ENCODE measurements at regions not wholly inside any gene's neighbourhood (a gene's known extent, or its start where the extent isn't known, plus 50 kb on each side); places are given as distances from the start of the nearest gene placed in this dataset.
A peak's percentile ranks its signal among the peaks of the same experiment; 100 is the strongest.

GRCh38 chr12:65632131-65632855, 192.0 kb upstream of the HMGA2 start:
- FAIRE-seq (no peak), DNase-seq (no peak)
- Histone ChIP-seq H3K9me3 (ENCODE audit: control insufficient read depth in 2 of 2, insufficient read depth in 1 of 2, low read depth in 1 of 2, low read length in 1 of 2) (peaks cover 0 to under 1% of the 10 kb centered on the region in 2 donors), H3K27ac (ENCODE audit: low read depth in 1 of 3, low read length in 2 of 3) (no peak overlapping the region), H3K27me3 (ENCODE audit: control insufficient read depth in 3 of 3, insufficient read depth in 3 of 3, low read length in 3 of 3) (no peaks in the 10 kb centered on the region), H3K36me3 (ENCODE audit: control insufficient read depth in 3 of 3, insufficient read depth in 2 of 3, low read depth in 1 of 3, low read length in 3 of 3) (no peaks in the 10 kb centered on the region), H3K4me1 (ENCODE audit: control insufficient read depth in 3 of 3, insufficient read depth in 2 of 3, low read depth in 1 of 3, low read length in 2 of 3) (peaks cover 3 to 37% (median 7%) of the 10 kb centered on the region in 3 donors), H3K4me3 (ENCODE audit: low read depth in 1 of 3, low read length in 3 of 3) (no peak overlapping the region)
- 82 to 88% (median 85%) methylated on average over 5 of the region's 5 CpGs for WGBS, 3 donors

GRCh38 chr12:65634061-65634460, 190.2 kb upstream of the HMGA2 start:
- FAIRE-seq (no peak), DNase-seq (no peak)
- Histone ChIP-seq H3K27ac (ENCODE audit: low read depth in 1 of 3, low read length in 2 of 3) (no peak overlapping the region), H3K4me3 (ENCODE audit: low read depth in 1 of 3, low read length in 3 of 3) (no peak overlapping the region), H3K9me3 (ENCODE audit: control insufficient read depth in 2 of 2, insufficient read depth in 1 of 2, low read depth in 1 of 2, low read length in 1 of 2) (no peaks in the 10 kb centered on the region), H3K27me3 (ENCODE audit: control insufficient read depth in 3 of 3, insufficient read depth in 3 of 3, low read length in 3 of 3) (no peaks in the 10 kb centered on the region), H3K36me3 (ENCODE audit: control insufficient read depth in 3 of 3, insufficient read depth in 2 of 3, low read depth in 1 of 3, low read length in 3 of 3) (no peaks in the 10 kb centered on the region), H3K4me1 (ENCODE audit: control insufficient read depth in 3 of 3, insufficient read depth in 2 of 3, low read depth in 1 of 3, low read length in 2 of 3) (peaks cover 3 to 37% (median 7%) of the 10 kb centered on the region in 3 donors)
- 85 to 88% (median 87%) methylated on average over 3 of the region's 3 CpGs for WGBS, 3 donors

GRCh38 chr12:65634626-65635331, 189.5 kb upstream of the HMGA2 start:
- Histone ChIP-seq H3K27me3 (ENCODE audit: control insufficient read depth in 3 of 3, insufficient read depth in 3 of 3, low read length in 3 of 3) (no peaks in the 10 kb centered on the region), H3K36me3 (ENCODE audit: control insufficient read depth in 3 of 3, insufficient read depth in 2 of 3, low read depth in 1 of 3, low read length in 3 of 3) (no peaks in the 10 kb centered on the region), H3K4me3 (ENCODE audit: low read depth in 1 of 3, low read length in 3 of 3) (no peak overlapping the region), H3K4me1 (ENCODE audit: control insufficient read depth in 3 of 3, insufficient read depth in 2 of 3, low read depth in 1 of 3, low read length in 2 of 3) (peaks cover 3 to 32% (median 7%) of the 10 kb centered on the region in 3 donors), H3K27ac (ENCODE audit: low read depth in 1 of 3, low read length in 2 of 3) (no peak overlapping the region), H3K9me3 (ENCODE audit: control insufficient read depth in 2 of 2, insufficient read depth in 1 of 2, low read depth in 1 of 2, low read length in 1 of 2) (no peaks in the 10 kb centered on the region)
- DNase-seq, result peak; percentile 59 to 62
- no peak for FAIRE-seq
- 49 to 79% (median 50%) methylated on average over 6 of the region's 6 CpGs for WGBS, 3 donors

- H3K4me1 ChIP-seq (ENCODE audit: control insufficient read depth in 3 of 3, insufficient read depth in 2 of 3, low read depth in 1 of 3, low read length in 2 of 3), result peaks cover 0 to 20% (median 0%) of the 10 kb centered on the region in 3 donors
- no peak for DNase-seq
- no peaks in the 10 kb centered on the region for H3K27me3 ChIP-seq (ENCODE audit: control insufficient read depth in 3 of 3, insufficient read depth in 3 of 3, low read length in 3 of 3)
- WGBS, 3 donors, result 77 to 97% (median 86%) methylated on average over 1 of the region's 1 CpG
- H3K9me3 ChIP-seq (ENCODE audit: control insufficient read depth in 2 of 2, insufficient read depth in 1 of 2, low read depth in 1 of 2, low read length in 1 of 2), result no peaks in the 10 kb centered on the region
- no peak overlapping the region for H3K27ac ChIP-seq (ENCODE audit: low read depth in 1 of 3, low read length in 2 of 3)
- H3K4me3 ChIP-seq (ENCODE audit: low read depth in 1 of 3, low read length in 3 of 3), result no peak overlapping the region
- FAIRE-seq, result no peak
- H3K36me3 ChIP-seq (ENCODE audit: control insufficient read depth in 3 of 3, insufficient read depth in 2 of 3, low read depth in 1 of 3, low read length in 3 of 3), result no peaks in the 10 kb centered on the region
Observed at GRCh38 chr12:65636436-65636835, 187.8 kb upstream of the HMGA2 start.

GRCh38 chr12:65637150-65637549, 187.1 kb upstream of the HMGA2 start:
- H3K27ac ChIP-seq (ENCODE audit: low read depth in 1 of 3, low read length in 2 of 3), result no peak overlapping the region
- DNase-seq (no peak), FAIRE-seq (no peak)
- H3K4me1 ChIP-seq (ENCODE audit: control insufficient read depth in 3 of 3, insufficient read depth in 2 of 3, low read depth in 1 of 3, low read length in 2 of 3), result peaks cover 0 to 14% (median 0%) of the 10 kb centered on the region in 3 donors
- H3K4me3 ChIP-seq (ENCODE audit: low read depth in 1 of 3, low read length in 3 of 3), result no peak overlapping the region
- 90 to 92% (median 90%) methylated on average over 2 of the region's 2 CpGs for WGBS, 3 donors
- no peaks in the 10 kb centered on the region for H3K9me3 ChIP-seq (ENCODE audit: control insufficient read depth in 2 of 2, insufficient read depth in 1 of 2, low read depth in 1 of 2, low read length in 1 of 2)
- H3K36me3 ChIP-seq (ENCODE audit: control insufficient read depth in 3 of 3, insufficient read depth in 2 of 3, low read depth in 1 of 3, low read length in 3 of 3), result no peaks in the 10 kb centered on the region
- H3K27me3 ChIP-seq (ENCODE audit: control insufficient read depth in 3 of 3, insufficient read depth in 3 of 3, low read length in 3 of 3), result no peaks in the 10 kb centered on the region

- H3K4me3 ChIP-seq (ENCODE audit: low read depth in 1 of 3, low read length in 3 of 3), result no peak overlapping the region
- H3K9me3 ChIP-seq (ENCODE audit: control insufficient read depth in 2 of 2, insufficient read depth in 1 of 2, low read depth in 1 of 2, low read length in 1 of 2), result no peaks in the 10 kb centered on the region
- DNase-seq (no peak), FAIRE-seq (no peak)
- H3K4me1 ChIP-seq (ENCODE audit: control insufficient read depth in 3 of 3, insufficient read depth in 2 of 3, low read depth in 1 of 3, low read length in 2 of 3), result peaks cover 0 to 11% (median 0%) of the 10 kb centered on the region in 3 donors
- no peaks in the 10 kb centered on the region for H3K27me3 ChIP-seq (ENCODE audit: control insufficient read depth in 3 of 3, insufficient read depth in 3 of 3, low read length in 3 of 3)
- 77 to 90% (median 83%) methylated on average over 5 of the region's 5 CpGs for WGBS, 3 donors
- no peaks in the 10 kb centered on the region for H3K36me3 ChIP-seq (ENCODE audit: control insufficient read depth in 3 of 3, insufficient read depth in 2 of 3, low read depth in 1 of 3, low read length in 3 of 3)
- H3K27ac ChIP-seq (ENCODE audit: low read depth in 1 of 3, low read length in 2 of 3), result no peak overlapping the region
Observed at GRCh38 chr12:65637774-65638173, 186.5 kb upstream of the HMGA2 start.

GRCh38 chr12:65638324-65638723, 186.0 kb upstream of the HMGA2 start:
- Histone ChIP-seq H3K27ac (ENCODE audit: low read depth in 1 of 3, low read length in 2 of 3) (no peak overlapping the region), H3K27me3 (ENCODE audit: control insufficient read depth in 3 of 3, insufficient read depth in 3 of 3, low read length in 3 of 3) (no peaks in the 10 kb centered on the region), H3K9me3 (ENCODE audit: control insufficient read depth in 2 of 2, insufficient read depth in 1 of 2, low read depth in 1 of 2, low read length in 1 of 2) (no peaks in the 10 kb centered on the region), H3K4me3 (ENCODE audit: low read depth in 1 of 3, low read length in 3 of 3) (no peak overlapping the region), H3K36me3 (ENCODE audit: control insufficient read depth in 3 of 3, insufficient read depth in 2 of 3, low read depth in 1 of 3, low read length in 3 of 3) (no peaks in the 10 kb centered on the region), H3K4me1 (ENCODE audit: control insufficient read depth in 3 of 3, insufficient read depth in 2 of 3, low read depth in 1 of 3, low read length in 2 of 3) (peaks cover 0 to 11% (median 0%) of the 10 kb centered on the region in 3 donors)
- DNase-seq (no peak), FAIRE-seq (no peak)

- FAIRE-seq (no peak), DNase-seq (no peak)
- 83 to 93% (median 92%) methylated on average over 3 of the region's 3 CpGs for WGBS, 3 donors
- H3K9me3 ChIP-seq (ENCODE audit: control insufficient read depth in 2 of 2, insufficient read depth in 1 of 2, low read depth in 1 of 2, low read length in 1 of 2), result no peaks in the 10 kb centered on the region
- no peaks in the 10 kb centered on the region for H3K36me3 ChIP-seq (ENCODE audit: control insufficient read depth in 3 of 3, insufficient read depth in 2 of 3, low read depth in 1 of 3, low read length in 3 of 3)
- no peak overlapping the region for H3K4me3 ChIP-seq (ENCODE audit: low read depth in 1 of 3, low read length in 3 of 3)
- H3K27me3 ChIP-seq (ENCODE audit: control insufficient read depth in 3 of 3, insufficient read depth in 3 of 3, low read length in 3 of 3), result no peaks in the 10 kb centered on the region
- no peaks in the 10 kb centered on the region for H3K4me1 ChIP-seq (ENCODE audit: control insufficient read depth in 3 of 3, insufficient read depth in 2 of 3, low read depth in 1 of 3, low read length in 2 of 3)
- no peak overlapping the region for H3K27ac ChIP-seq (ENCODE audit: low read depth in 1 of 3, low read length in 2 of 3)
Observed at GRCh38 chr12:65640489-65640901, 183.8 kb upstream of the HMGA2 start.
